ENCODE measurements at regions not wholly inside any gene's neighbourhood (a gene's known extent, or its start where the extent isn't known, plus 50 kb on each side); places are given as distances from the start of the nearest gene placed in this dataset.

- peaks cover 0 to 4% (median 2%) of the 10 kb centered on the region in 4 donors for H3K4me1 ChIP-seq (ENCODE audit: control insufficient read depth in 4 of 4, insufficient read depth in 4 of 4, low read length in 3 of 4)
- TF ChIP-seq SP1 (IDR thresholded peaks at IDR 0.05), result peak; percentile 14
- TF ChIP-seq HNF4A (conservative IDR thresholded peaks at IDR 0.05), result peak; percentile 63
- TF ChIP-seq RAD21 (IDR thresholded peaks at IDR 0.05), result peak in 1 of 2 donors; percentile 17
- TF ChIP-seq EGR1 (IDR thresholded peaks at IDR 0.05; ENCODE audit: low read depth in 2 of 2), result no peak
- no peak for DNase-seq (ENCODE audit: low spot score)
- no peaks in the 10 kb centered on the region for H3K27me3 ChIP-seq (ENCODE audit: control insufficient read depth in 4 of 4, insufficient read depth in 4 of 4, low read length in 3 of 4)
- no peaks in the 10 kb centered on the region for H3K36me3 ChIP-seq (ENCODE audit: control insufficient read depth in 4 of 4, insufficient read depth in 3 of 4, low read depth in 1 of 4, low read length in 3 of 4)
- H3K9me3 ChIP-seq (ENCODE audit: control insufficient read depth in 4 of 4, low read length in 3 of 4), result no peaks in the 10 kb centered on the region
- H3K27ac ChIP-seq (ENCODE audit: low read depth in 1 of 2, low read length in 2 of 2), result no peak overlapping the region
- 55% methylated on average over 2 of the region's 2 CpGs for WGBS
- no peak overlapping the region for H3K4me3 ChIP-seq (ENCODE audit: low read depth in 1 of 3, low read length in 3 of 3)
- no peak overlapping the region for H3K9ac ChIP-seq (ENCODE audit: low read depth in 1 of 2, low read length in 2 of 2)
Observed at GRCh38 chr4:12875640-12876243, 608.4 kb downstream of the RAB28 start.

DNA sequence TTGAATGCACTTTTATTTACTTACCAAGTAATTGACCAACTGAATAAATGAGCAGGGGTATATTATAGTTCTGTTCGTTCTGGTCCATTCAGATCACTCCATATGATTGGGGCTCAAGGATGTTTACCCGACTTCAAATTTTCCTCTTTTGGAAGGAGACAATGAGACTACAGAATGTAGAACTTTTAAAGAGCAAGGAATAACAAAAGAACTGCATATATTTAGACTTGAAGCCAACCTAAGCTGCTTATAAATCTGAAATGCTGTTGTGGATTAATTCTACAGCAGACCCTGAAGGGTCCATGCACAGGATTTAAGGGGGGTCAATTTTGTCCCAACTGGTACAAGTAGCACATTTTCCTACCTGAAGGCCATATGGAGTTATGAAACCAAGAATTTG is 610.8 kb downstream of the RAB28 start:
- Histone ChIP-seq H3K4me1 (ENCODE audit: control insufficient read depth in 4 of 4, insufficient read depth in 4 of 4, low read length in 3 of 4) (peaks cover 0 to 4% (median 2%) of the 10 kb centered on the region in 4 donors), H3K36me3 (ENCODE audit: control insufficient read depth in 4 of 4, insufficient read depth in 3 of 4, low read depth in 1 of 4, low read length in 3 of 4) (no peaks in the 10 kb centered on the region), H3K9me3 (ENCODE audit: control insufficient read depth in 4 of 4, low read length in 3 of 4) (peaks cover 0 to 4% (median 0%) of the 10 kb centered on the region in 4 donors), H3K27me3 (ENCODE audit: control insufficient read depth in 4 of 4, insufficient read depth in 4 of 4, low read length in 3 of 4) (no peaks in the 10 kb centered on the region), H3K4me3 (ENCODE audit: low read depth in 1 of 3, low read length in 3 of 3) (no peak overlapping the region), H3K27ac (ENCODE audit: low read depth in 1 of 2, low read length in 2 of 2) (no peak overlapping the region), H3K9ac (ENCODE audit: low read depth in 1 of 2, low read length in 2 of 2) (no peak overlapping the region)
- TF ChIP-seq RXRA (IDR thresholded peaks at IDR 0.05) (no peak), JUND (IDR thresholded peaks at IDR 0.05) (no peak), NR2F2 (IDR thresholded peaks at IDR 0.05) (no peak), YY1 (IDR thresholded peaks at IDR 0.05) (no peak)
- no peak for DNase-seq (ENCODE audit: low spot score)
- 91% methylated on average over 2 of the region's 2 CpGs for WGBS

GRCh38 chr4:12861422-12861821 is 622.7 kb downstream of the RAB28 start:
- Histone ChIP-seq H3K4me1 (ENCODE audit: control insufficient read depth in 4 of 4, insufficient read depth in 4 of 4, low read length in 3 of 4) (no peaks in the 10 kb centered on the region), H3K4me3 (ENCODE audit: low read depth in 1 of 3, low read length in 3 of 3) (no peak overlapping the region), H3K9ac (ENCODE audit: low read depth in 1 of 2, low read length in 2 of 2) (no peak overlapping the region), H3K36me3 (ENCODE audit: control insufficient read depth in 4 of 4, insufficient read depth in 3 of 4, low read depth in 1 of 4, low read length in 3 of 4) (no peaks in the 10 kb centered on the region), H3K27ac (ENCODE audit: low read depth in 1 of 2, low read length in 2 of 2) (no peak overlapping the region), H3K9me3 (ENCODE audit: control insufficient read depth in 4 of 4, low read length in 3 of 4) (no peaks in the 10 kb centered on the region), H3K27me3 (ENCODE audit: control insufficient read depth in 4 of 4, insufficient read depth in 4 of 4, low read length in 3 of 4) (no peaks in the 10 kb centered on the region)
- TF ChIP-seq RXRA (IDR thresholded peaks at IDR 0.05), result no peak
- TF ChIP-seq EGR1 (IDR thresholded peaks at IDR 0.05; ENCODE audit: low read depth in 2 of 2), result no peak
- no peak for TF ChIP-seq GABPA (IDR thresholded peaks at IDR 0.05 in 1 of 2, conservative IDR thresholded peaks at IDR 0.05 in 1 of 2)
- no peak for TF ChIP-seq ATF3 (IDR thresholded peaks at IDR 0.05)
- TF ChIP-seq, protein P1, sequence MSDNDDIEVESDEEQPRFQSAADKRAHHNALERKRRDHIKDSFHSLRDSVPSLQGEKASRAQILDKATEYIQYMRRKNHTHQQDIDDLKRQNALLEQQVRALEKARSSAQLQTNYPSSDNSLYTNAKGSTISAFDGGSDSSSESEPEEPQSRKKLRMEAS (IDR thresholded peaks at IDR 0.05), result no peak
- TF ChIP-seq, protein P2, sequence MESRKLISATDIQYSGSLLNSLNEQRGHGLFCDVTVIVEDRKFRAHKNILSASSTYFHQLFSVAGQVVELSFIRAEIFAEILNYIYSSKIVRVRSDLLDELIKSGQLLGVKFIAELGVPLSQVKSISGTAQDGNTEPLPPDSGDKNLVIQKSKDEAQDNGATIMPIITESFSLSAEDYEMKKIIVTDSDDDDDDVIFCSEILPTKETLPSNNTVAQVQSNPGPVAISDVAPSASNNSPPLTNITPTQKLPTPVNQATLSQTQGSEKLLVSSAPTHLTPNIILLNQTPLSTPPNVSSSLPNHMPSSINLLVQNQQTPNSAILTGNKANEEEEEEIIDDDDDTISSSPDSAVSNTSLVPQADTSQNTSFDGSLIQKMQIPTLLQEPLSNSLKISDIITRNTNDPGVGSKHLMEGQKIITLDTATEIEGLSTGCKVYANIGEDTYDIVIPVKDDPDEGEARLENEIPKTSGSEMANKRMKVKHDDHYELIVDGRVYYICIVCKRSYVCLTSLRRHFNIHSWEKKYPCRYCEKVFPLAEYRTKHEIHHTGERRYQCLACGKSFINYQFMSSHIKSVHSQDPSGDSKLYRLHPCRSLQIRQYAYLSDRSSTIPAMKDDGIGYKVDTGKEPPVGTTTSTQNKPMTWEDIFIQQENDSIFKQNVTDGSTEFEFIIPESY (IDR thresholded peaks at IDR 0.05), result no peak
- TF ChIP-seq, protein P3, sequence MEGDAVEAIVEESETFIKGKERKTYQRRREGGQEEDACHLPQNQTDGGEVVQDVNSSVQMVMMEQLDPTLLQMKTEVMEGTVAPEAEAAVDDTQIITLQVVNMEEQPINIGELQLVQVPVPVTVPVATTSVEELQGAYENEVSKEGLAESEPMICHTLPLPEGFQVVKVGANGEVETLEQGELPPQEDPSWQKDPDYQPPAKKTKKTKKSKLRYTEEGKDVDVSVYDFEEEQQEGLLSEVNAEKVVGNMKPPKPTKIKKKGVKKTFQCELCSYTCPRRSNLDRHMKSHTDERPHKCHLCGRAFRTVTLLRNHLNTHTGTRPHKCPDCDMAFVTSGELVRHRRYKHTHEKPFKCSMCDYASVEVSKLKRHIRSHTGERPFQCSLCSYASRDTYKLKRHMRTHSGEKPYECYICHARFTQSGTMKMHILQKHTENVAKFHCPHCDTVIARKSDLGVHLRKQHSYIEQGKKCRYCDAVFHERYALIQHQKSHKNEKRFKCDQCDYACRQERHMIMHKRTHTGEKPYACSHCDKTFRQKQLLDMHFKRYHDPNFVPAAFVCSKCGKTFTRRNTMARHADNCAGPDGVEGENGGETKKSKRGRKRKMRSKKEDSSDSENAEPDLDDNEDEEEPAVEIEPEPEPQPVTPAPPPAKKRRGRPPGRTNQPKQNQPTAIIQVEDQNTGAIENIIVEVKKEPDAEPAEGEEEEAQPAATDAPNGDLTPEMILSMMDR (IDR thresholded peaks at IDR 0.05; ENCODE audit: low read depth, low read length, missing input control), result no peak
- no peak for TF ChIP-seq RAD21 (IDR thresholded peaks at IDR 0.05)
- no peak for TF ChIP-seq TAF1 (conservative IDR thresholded peaks at IDR 0.05)
- TF ChIP-seq YY1 (IDR thresholded peaks at IDR 0.05), result no peak
- no peak for TF ChIP-seq HNF4A (conservative IDR thresholded peaks at IDR 0.05)
- TF ChIP-seq JUND (IDR thresholded peaks at IDR 0.05), result no peak
- no peak for TF ChIP-seq FOXA2 (IDR thresholded peaks at IDR 0.05)
- TF ChIP-seq SP1 (IDR thresholded peaks at IDR 0.05), result no peak
- no peak for TF ChIP-seq HNF4G (IDR thresholded peaks at IDR 0.05)
- no peak for DNase-seq (ENCODE audit: low spot score)
- WGBS, result 92% methylated on average over 1 of the region's 1 CpG
